Fibroblast of lung (primary cell): ENCODE measurements at regions not wholly inside any gene's neighbourhood (a gene's known extent, or its start where the extent isn't known, plus 50 kb on each side); places are given as distances from the start of the nearest gene placed in this dataset.

Experiments used
- DNase-seq, 2 donors: peaks; one replicate each; pipeline versions ENCODE4 v3.0.0 to v3.0.0-alpha.2; 2010; ENCODE audit warnings: low read depth in 2 of 2
- H2AFZ ChIP-seq: 2 replicates; pipeline ENCODE4 v1.5.1; 2012; ENCODE audit warnings: low read length, control low read depth, inconsistent platforms
- H3K27ac ChIP-seq: 2 replicates; pipeline ENCODE4 v1.5.1; 2011; ENCODE audit warnings: low read length, control low read depth; ENCODE audit not compliant: insufficient read depth
- H3K27me3 ChIP-seq: 2 replicates; pipeline ENCODE4 v1.5.1; 2011; ENCODE audit warnings: mild to moderate bottlenecking, low read length; ENCODE audit not compliant: control insufficient read depth, insufficient read depth
- H3K36me3 ChIP-seq: 2 replicates; pipeline ENCODE4 v1.5.1; 2011; ENCODE audit warnings: low read length; ENCODE audit not compliant: control insufficient read depth, insufficient read depth
- H3K4me1 ChIP-seq: 2 replicates; pipeline ENCODE4 v1.5.1; 2011; ENCODE audit warnings: low read length; ENCODE audit not compliant: control insufficient read depth, insufficient read depth; ENCODE audit errors: extremely low read depth
- H3K4me2 ChIP-seq: 2 replicates; pipeline ENCODE4 v1.5.1; 2011; ENCODE audit warnings: low read length, control low read depth; ENCODE audit not compliant: insufficient read depth; ENCODE audit errors: extremely low read depth
- H3K4me3 ChIP-seq, 4 experiments: fragments of 200-600 bp in 1 of 4; sonication (generic) in 1 of 4; replicated peaks in 1 of 4; 2 replicates each; pipeline ENCODE4 v1.5.1; 2011 to 2016; ENCODE audit warnings: low read length in 4 of 4, low read depth in 3 of 4, mild to moderate bottlenecking in 3 of 4, control low read depth in 2 of 4, inconsistent platforms in 1 of 4, mixed read lengths in 1 of 4; ENCODE audit not compliant: insufficient read depth in 1 of 4; ENCODE audit errors: control extremely low read depth in 1 of 4
- H3K79me2 ChIP-seq: 2 replicates; pipeline ENCODE4 v1.5.1; 2012; ENCODE audit warnings: mild to moderate bottlenecking, low read length, inconsistent platforms; ENCODE audit not compliant: control insufficient read depth, insufficient read depth
- H3K9ac ChIP-seq: 2 replicates; pipeline ENCODE4 v1.5.1; 2011; ENCODE audit warnings: mild to moderate bottlenecking, low read length, control low read depth; ENCODE audit not compliant: insufficient read depth
- H3K9me3 ChIP-seq: 2 replicates; pipeline ENCODE4 v1.5.1; 2012; ENCODE audit warnings: low read depth, low read length; ENCODE audit not compliant: control insufficient read depth, insufficient read depth
- H4K20me1 ChIP-seq: 2 replicates; pipeline ENCODE4 v1.5.1; 2011; ENCODE audit warnings: low read length; ENCODE audit not compliant: control insufficient read depth, insufficient read depth; ENCODE audit errors: extremely low read depth
- CTCF ChIP-seq, 2 donors: IDR thresholded peaks in 1 of 2; conservative IDR thresholded peaks in 1 of 2; 1 replicate in 1 of 2; 2 replicates in 1 of 2; pipeline ENCODE4 v1.5.1; 2011 to 2012; ENCODE audit warnings: low read length in 2 of 2, control low read depth in 1 of 2, inconsistent platforms in 1 of 2, low read depth in 1 of 2, mild to moderate bottlenecking in 1 of 2
- EZH2 ChIP-seq: IDR thresholded peaks from 2 replicates; pipeline ENCODE4 v1.5.1; 2012; ENCODE audit warnings: low read length, control low read depth, mild to moderate bottlenecking; ENCODE audit errors: missing control alignments

GRCh38 chr4:141307241-141307689 is 86.6 kb downstream of the ZNF330 start:
- Histone ChIP-seq H3K27ac (no peak overlapping the region), H3K4me2 (no peak overlapping the region), H3K4me3 (no peak overlapping the region), H3K27me3 (no peaks in the 10 kb centered on the region), H2AFZ (no peak overlapping the region), H3K4me1 (peaks cover 2% of the 10 kb centered on the region), H4K20me1 (no peaks in the 10 kb centered on the region), H3K36me3 (no peaks in the 10 kb centered on the region), H3K9ac (no peak overlapping the region), H3K9me3 (no peaks in the 10 kb centered on the region), H3K79me2 (no peaks in the 10 kb centered on the region)
- DNase-seq, result peak; percentile 67 to 90
- TF ChIP-seq EZH2, result no peak
- peak; percentile 63 to 90 for TF ChIP-seq CTCF (conservative IDR thresholded peaks at IDR 0.05 in 1 of 2, IDR thresholded peaks at IDR 0.05 in 1 of 2; ENCODE audit: low read depth in 1 of 2, low read length in 2 of 2)

GRCh38 chr4:141309874-141310273 is 89.2 kb downstream of the ZNF330 start:
- TF ChIP-seq CTCF (conservative IDR thresholded peaks at IDR 0.05 in 1 of 2, IDR thresholded peaks at IDR 0.05 in 1 of 2; ENCODE audit: low read depth in 1 of 2, low read length in 2 of 2) (no peak), EZH2 (no peak)
- no peak for DNase-seq
- H3K4me1 ChIP-seq, result peaks cover 2% of the 10 kb centered on the region
- H3K79me2 ChIP-seq, result no peaks in the 10 kb centered on the region
- H3K4me2 ChIP-seq, result no peak overlapping the region
- H3K9ac ChIP-seq, result no peak overlapping the region
- no peak overlapping the region for H3K27ac ChIP-seq
- H4K20me1 ChIP-seq, result no peaks in the 10 kb centered on the region
- no peak overlapping the region for H2AFZ ChIP-seq
- no peaks in the 10 kb centered on the region for H3K9me3 ChIP-seq
- H3K36me3 ChIP-seq, result no peaks in the 10 kb centered on the region
- H3K27me3 ChIP-seq, result no peaks in the 10 kb centered on the region
- no peak overlapping the region for H3K4me3 ChIP-seq

GRCh38 chr4:141311246-141312204 is 90.8 kb downstream of the ZNF330 start:
- H4K20me1 ChIP-seq, result no peaks in the 10 kb centered on the region
- no peaks in the 10 kb centered on the region for H3K9me3 ChIP-seq
- H3K36me3 ChIP-seq, result no peaks in the 10 kb centered on the region
- no peaks in the 10 kb centered on the region for H3K27me3 ChIP-seq
- H3K27ac ChIP-seq, result no peak overlapping the region
- TF ChIP-seq CTCF (conservative IDR thresholded peaks at IDR 0.05 in 1 of 2, IDR thresholded peaks at IDR 0.05 in 1 of 2; ENCODE audit: low read depth in 1 of 2, low read length in 2 of 2) (no peak), EZH2 (no peak)
- H3K79me2 ChIP-seq, result no peaks in the 10 kb centered on the region
- H3K4me2 ChIP-seq, result no peak overlapping the region
- peaks cover 2% of the 10 kb centered on the region for H3K4me1 ChIP-seq
- H3K9ac ChIP-seq, result no peak overlapping the region
- H3K4me3 ChIP-seq, result no peak overlapping the region
- DNase-seq, result no peak
- H2AFZ ChIP-seq, result no peak overlapping the region
